H9 (cell line): ENCODE measurements at regions not wholly inside any gene's neighbourhood (a gene's known extent, or its start where the extent isn't known, plus 50 kb on each side); places are given as distances from the start of the nearest gene placed in this dataset.

Source experiments
- DNase-seq: peaks from one replicate; pipeline ENCODE4 v3.0.0-alpha.2; 2017
- H2AFZ ChIP-seq: one replicate; pipeline ENCODE4 v1.6.1; 2013; ENCODE audit warnings: mild to moderate bottlenecking, low read length, control low read depth, moderate library complexity
- H2AK5ac ChIP-seq: 2 replicates; pipeline ENCODE4 v1.6.1; 2013; ENCODE audit warnings: low read length, control low read depth, mixed read lengths; ENCODE audit not compliant: insufficient read length
- H2BK120ac ChIP-seq: one replicate; pipeline ENCODE4 v1.6.1; 2013; ENCODE audit warnings: low read depth, mild to moderate bottlenecking, low read length, control low read depth, inconsistent platforms; ENCODE audit not compliant: poor library complexity, severe bottlenecking
- H2BK12ac ChIP-seq: 2 replicates; pipeline ENCODE4 v1.6.1; 2013; ENCODE audit warnings: low read length, control low read depth, mixed read lengths, low read depth; ENCODE audit not compliant: insufficient read length
- H2BK15ac ChIP-seq: 2 replicates; pipeline ENCODE4 v1.6.1; 2013; ENCODE audit warnings: low read depth, low read length, control low read depth
- H2BK20ac ChIP-seq: one replicate; pipeline ENCODE4 v1.6.1; 2013; ENCODE audit warnings: low read depth, mild to moderate bottlenecking, low read length, control low read depth, inconsistent platforms; ENCODE audit not compliant: poor library complexity, severe bottlenecking
- H2BK5ac ChIP-seq: 2 replicates; pipeline ENCODE4 v1.6.1; 2013; ENCODE audit warnings: low read length, control low read depth, mixed read lengths; ENCODE audit not compliant: insufficient read length
- H3K14ac ChIP-seq: 2 replicates; pipeline ENCODE4 v1.6.1; 2013; ENCODE audit warnings: low read length, control low read depth; ENCODE audit not compliant: insufficient read depth
- H3K18ac ChIP-seq: 2 replicates; pipeline ENCODE4 v1.6.1; 2013; ENCODE audit warnings: low read depth, mild to moderate bottlenecking, mixed read lengths, low read length, control low read depth; ENCODE audit not compliant: insufficient read length
- H3K23ac ChIP-seq: 2 replicates; pipeline ENCODE4 v1.6.1; 2013; ENCODE audit warnings: low read length, control low read depth, mixed read lengths, low read depth; ENCODE audit not compliant: insufficient read length
- H3K23me2 ChIP-seq: 2 replicates; pipeline ENCODE4 v1.6.1; 2013; ENCODE audit warnings: low read depth, mild to moderate bottlenecking, mixed read lengths, low read length, control low read depth; ENCODE audit not compliant: insufficient read length, poor library complexity, severe bottlenecking
- H3K27ac ChIP-seq: 2 replicates; pipeline ENCODE4 v1.5.1; 2013; ENCODE audit warnings: low read length, control low read depth, mixed read lengths, low read depth; ENCODE audit not compliant: insufficient read length
- H3K27me3 ChIP-seq: 2 replicates; pipeline ENCODE4 v1.6.1; 2013; ENCODE audit warnings: low read length, control low read depth, inconsistent platforms; ENCODE audit not compliant: insufficient read depth
- H3K4ac ChIP-seq: 2 replicates; pipeline ENCODE4 v1.6.1; 2013; ENCODE audit warnings: low read depth, mild to moderate bottlenecking, control low read depth, inconsistent platforms, low read length, moderate library complexity
- H3K4me1 ChIP-seq: 2 replicates; pipeline ENCODE4 v1.6.1; 2013; ENCODE audit warnings: low read length, control low read depth, inconsistent platforms; ENCODE audit not compliant: insufficient read depth
- H3K4me2 ChIP-seq: 2 replicates; pipeline ENCODE4 v1.6.1; 2013; ENCODE audit warnings: low read length, control low read depth, mixed read lengths; ENCODE audit not compliant: insufficient read length, insufficient read depth
- H3K56ac ChIP-seq: 2 replicates; pipeline ENCODE4 v1.6.1; 2013; ENCODE audit warnings: low read depth, mild to moderate bottlenecking, mixed read lengths, low read length, control low read depth; ENCODE audit not compliant: insufficient read length
- H3K79me1 ChIP-seq: 2 replicates; pipeline ENCODE4 v1.6.1; 2013; ENCODE audit warnings: low read depth, mild to moderate bottlenecking, moderate library complexity, low read length, control low read depth, inconsistent platforms; ENCODE audit not compliant: insufficient read depth, poor library complexity, severe bottlenecking
- H3K79me2 ChIP-seq: 2 replicates; pipeline ENCODE4 v1.6.1; 2013; ENCODE audit warnings: low read length, control low read depth, inconsistent platforms; ENCODE audit not compliant: insufficient read depth
- H3K9ac ChIP-seq: 2 replicates; pipeline ENCODE4 v1.6.1; 2013; ENCODE audit warnings: low read length, control low read depth, mixed read lengths; ENCODE audit not compliant: insufficient read length; ENCODE audit errors: extremely low read depth
- H3K9me3 ChIP-seq: one replicate; pipeline ENCODE4 v1.6.1; 2013; ENCODE audit warnings: low read depth, low read length, inconsistent platforms; ENCODE audit not compliant: control insufficient read depth
- H3T11ph ChIP-seq: one replicate; pipeline ENCODE4 v1.6.1; 2013; ENCODE audit warnings: mild to moderate bottlenecking, low read length, control low read depth, inconsistent platforms
- H4K20me1 ChIP-seq: one replicate; pipeline ENCODE4 v1.6.1; 2013; ENCODE audit not compliant: control insufficient read depth, insufficient read length, insufficient read depth
- H4K5ac ChIP-seq: 2 replicates; pipeline ENCODE4 v1.6.1; 2013; ENCODE audit warnings: low read depth, mild to moderate bottlenecking, mixed read lengths, low read length, control low read depth; ENCODE audit not compliant: insufficient read length
- H4K8ac ChIP-seq: replicated peaks from 2 replicates; pipeline ENCODE4 v1.6.1; 2013; ENCODE audit warnings: low read length, control low read depth, mixed read lengths, low read depth; ENCODE audit not compliant: insufficient read length
- H4K91ac ChIP-seq: 2 replicates; pipeline ENCODE4 v1.6.1; 2013; ENCODE audit warnings: low read depth, mild to moderate bottlenecking, moderate library complexity, mixed read lengths, low read length, control low read depth; ENCODE audit not compliant: insufficient read length
- H3K27ac Mint-ChIP-seq, 3 experiments: 2 replicates in 2 of 3; 3 replicates in 1 of 3; pipeline ENCODE4 v1.8.0; 2020 to 2021; ENCODE audit warnings: mixed read lengths in 3 of 3, mild to moderate bottlenecking in 1 of 3, moderate library complexity in 1 of 3
- H3K27me3 Mint-ChIP-seq: 2 replicates; pipeline ENCODE4 v1.8.0; 2021; ENCODE audit warnings: low read depth, mild to moderate bottlenecking, moderate library complexity, mixed read lengths
- H3K36me3 Mint-ChIP-seq, 3 experiments: 2 replicates in 2 of 3; 3 replicates in 1 of 3; pipeline ENCODE4 v1.8.0; 2020 to 2021; ENCODE audit warnings: low read depth in 3 of 3, mixed read lengths in 3 of 3; ENCODE audit not compliant: insufficient read depth in 1 of 3
- H3K4me1 Mint-ChIP-seq, 2 experiments: 2 replicates each; pipeline ENCODE4 v1.8.0; 2020; ENCODE audit warnings: mixed read lengths in 2 of 2
- H3K4me3 Mint-ChIP-seq, 2 experiments: 2 replicates in 1 of 2; 3 replicates in 1 of 2; pipeline ENCODE4 v1.8.0; 2020 to 2021; ENCODE audit warnings: mild to moderate bottlenecking in 2 of 2, mixed read lengths in 2 of 2, moderate library complexity in 1 of 2
- H3K9me3 Mint-ChIP-seq, 2 experiments: 2 replicates in 1 of 2; 3 replicates in 1 of 2; pipeline ENCODE4 v1.8.0; 2020; ENCODE audit warnings: mild to moderate bottlenecking in 2 of 2, mixed read lengths in 2 of 2, moderate library complexity in 1 of 2
- CTCF ChIP-seq: fragments of 200-600 bp; sonication (generic); conservative IDR thresholded peaks from 3 replicates; pipeline ENCODE4 v1.8.0; 2021; ENCODE audit warnings: antibody characterized with exemption, mild to moderate bottlenecking
- WGBS: extraction: QIAGEN DNeasy Blood & Tissue Kit; methylation state at CpG from one replicate; pipeline ENCODE4 v1.1.7; 2013; ENCODE audit warnings: missing lambda C conversion rate, low lambda C conversion rate, mixed read lengths; ENCODE audit not compliant: insufficient read length; ENCODE audit errors: extremely low coverage; 5-methylcytosine and 5-hydroxymethylcytosine counted together

GRCh38 chr7:67821116-67821515 is 824.5 kb downstream of the TYW1 start:
- H3K9ac ChIP-seq, result no peak overlapping the region
- no peak for DNase-seq
- Mint-ChIP-seq H3K27me3 (peaks cover 5% of the 10 kb centered on the region), H3K36me3 (peaks cover 0 to 5% (median 0%) of the 10 kb centered on the region in 3 experiments; a peak in 2 of 7 replicates), H3K27ac (no peak overlapping the region), H3K9me3 (peaks cover 3 to 12% of the 10 kb centered on the region in 2 experiments; a peak in 3 of 5 replicates), H3K4me1 (no peaks in the 10 kb centered on the region), H3K4me3 (no peak overlapping the region)
- TF ChIP-seq CTCF, result no peak
- no peak overlapping the region for H4K8ac ChIP-seq
- H3K4me1 ChIP-seq, result no peaks in the 10 kb centered on the region
- H3K56ac ChIP-seq, result no peak overlapping the region
- H4K20me1 ChIP-seq, result no peaks in the 10 kb centered on the region
- no peak overlapping the region for H2AK5ac ChIP-seq
- H3K18ac ChIP-seq, result no peak overlapping the region
- H4K5ac ChIP-seq, result no peak overlapping the region
- no peak overlapping the region for H2BK5ac ChIP-seq
- no peak overlapping the region for H4K91ac ChIP-seq
- H3T11ph ChIP-seq, result no peak overlapping the region
- H3K4me2 ChIP-seq, result no peak overlapping the region
- H3K4ac ChIP-seq, result no peak overlapping the region
- H2BK120ac ChIP-seq, result no peak overlapping the region
- no peaks in the 10 kb centered on the region for H3K27me3 ChIP-seq
- H2BK12ac ChIP-seq, result no peak overlapping the region
- no peaks in the 10 kb centered on the region for H3K79me1 ChIP-seq
- no peak overlapping the region for H2BK20ac ChIP-seq
- H2AFZ ChIP-seq, result no peak overlapping the region
- no peaks in the 10 kb centered on the region for H3K23me2 ChIP-seq
- no peaks in the 10 kb centered on the region for H3K9me3 ChIP-seq
- no peak overlapping the region for H3K23ac ChIP-seq
- no peak overlapping the region for H3K27ac ChIP-seq
- H2BK15ac ChIP-seq, result no peak overlapping the region
- no peak overlapping the region for H3K14ac ChIP-seq
- no CpG with 5 or more reads among the region's 7 CpGs for WGBS
- no peaks in the 10 kb centered on the region for H3K79me2 ChIP-seq
